ENCODE measurements at regions not wholly inside any gene's neighbourhood (a gene's known extent, or its start where the extent isn't known, plus 50 kb on each side); places are given as distances from the start of the nearest gene placed in this dataset.

DNA sequence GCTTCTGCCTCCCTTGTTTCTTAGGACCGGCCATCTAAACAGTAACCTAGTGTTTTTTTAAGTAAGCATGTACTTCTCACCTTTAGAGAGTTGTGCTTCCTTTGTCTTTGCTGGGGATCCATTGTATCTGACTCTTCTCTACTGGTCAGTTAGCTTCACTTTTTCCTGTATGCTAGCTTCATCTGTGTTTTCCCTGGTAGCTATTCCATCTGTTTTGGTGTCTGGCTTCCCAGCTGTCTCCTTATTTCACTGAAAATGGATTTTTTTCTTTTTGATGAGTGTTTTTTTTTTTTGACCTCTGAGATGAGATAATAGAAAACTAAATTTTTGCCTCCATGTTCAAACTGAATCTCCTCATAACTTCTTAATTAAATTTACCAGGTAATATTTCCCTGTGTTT is 637.0 kb upstream of the SLC10A2 start:
- TF ChIP-seq, protein P1, sequence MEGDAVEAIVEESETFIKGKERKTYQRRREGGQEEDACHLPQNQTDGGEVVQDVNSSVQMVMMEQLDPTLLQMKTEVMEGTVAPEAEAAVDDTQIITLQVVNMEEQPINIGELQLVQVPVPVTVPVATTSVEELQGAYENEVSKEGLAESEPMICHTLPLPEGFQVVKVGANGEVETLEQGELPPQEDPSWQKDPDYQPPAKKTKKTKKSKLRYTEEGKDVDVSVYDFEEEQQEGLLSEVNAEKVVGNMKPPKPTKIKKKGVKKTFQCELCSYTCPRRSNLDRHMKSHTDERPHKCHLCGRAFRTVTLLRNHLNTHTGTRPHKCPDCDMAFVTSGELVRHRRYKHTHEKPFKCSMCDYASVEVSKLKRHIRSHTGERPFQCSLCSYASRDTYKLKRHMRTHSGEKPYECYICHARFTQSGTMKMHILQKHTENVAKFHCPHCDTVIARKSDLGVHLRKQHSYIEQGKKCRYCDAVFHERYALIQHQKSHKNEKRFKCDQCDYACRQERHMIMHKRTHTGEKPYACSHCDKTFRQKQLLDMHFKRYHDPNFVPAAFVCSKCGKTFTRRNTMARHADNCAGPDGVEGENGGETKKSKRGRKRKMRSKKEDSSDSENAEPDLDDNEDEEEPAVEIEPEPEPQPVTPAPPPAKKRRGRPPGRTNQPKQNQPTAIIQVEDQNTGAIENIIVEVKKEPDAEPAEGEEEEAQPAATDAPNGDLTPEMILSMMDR (conservative IDR thresholded peaks at IDR 0.05; ENCODE audit: low read depth in 2 of 2): no peak
- TF ChIP-seq REST (IDR thresholded peaks at IDR 0.05; ENCODE audit: unreplicated experiment) (no peak), EZH2 (IDR thresholded peaks at IDR 0.05; ENCODE audit: low read depth, unreplicated experiment) (no peak)

Data from GM23338 (cell line).